Renal cortex interstitium (tissue), 11 donors: ENCODE measurements at regions not wholly inside any gene's neighbourhood (a gene's known extent, or its start where the extent isn't known, plus 50 kb on each side); places are given as distances from the start of the nearest gene placed in this dataset.
"Not testable (repeated sequence)": the region's sequence is repeated elsewhere in the genome, so short reads cannot be mapped to it uniquely, and the experiment has no call there.

ENCODE experiments used
- DNase-seq, 11 donors: peaks; one replicate each; pipeline ENCODE4 v3.0.0-alpha.2; 2013; ENCODE audit warnings: low read depth in 9 of 11, low spot score in 4 of 11; ENCODE audit errors: extremely low read depth in 1 of 11

GRCh38 chr10:52469970-52470705 is 156.1 kb downstream of the DKK1 start:
- DNase-seq = no peak

- DNase-seq = no peak
Observed at GRCh38 chr10:52472406-52473146, 158.5 kb downstream of the DKK1 start.

GRCh38 chr10:52474265-52474664 is 160.2 kb downstream of the DKK1 start:
- no peak for DNase-seq

- no peak for DNase-seq
Observed at GRCh38 chr10:52477305-52477704, 163.2 kb downstream of the DKK1 start.

- no peak for DNase-seq
Observed at GRCh38 chr10:52479567-52479966, 165.5 kb downstream of the DKK1 start.

GRCh38 chr10:52481986-52482555 is 168.0 kb downstream of the DKK1 start:
- DNase-seq = no peak

- no peak for DNase-seq
Observed at GRCh38 chr10:52483587-52483986, 169.5 kb downstream of the DKK1 start.

GRCh38 chr10:52484206-52485065 is 170.4 kb downstream of the DKK1 start:
- DNase-seq = no peak

GRCh38 chr10:52485462-52485861 is 171.4 kb downstream of the DKK1 start:
- no peak for DNase-seq

GRCh38 chr10:52486840-52487611 is 172.9 kb downstream of the DKK1 start:
- no peak for DNase-seq

- DNase-seq = peak in 10 of 11 donors; percentile 4 to 52 (median 16)
Observed at GRCh38 chr10:52488606-52489485, 174.8 kb downstream of the DKK1 start.

- no peak for DNase-seq
Observed at GRCh38 chr10:52491246-52491995, 177.3 kb downstream of the DKK1 start.

- DNase-seq = no peak
Observed at GRCh38 chr10:52499281-52499680, 185.2 kb downstream of the DKK1 start.

- DNase-seq = no peak
Observed at GRCh38 chr10:52500476-52500875, 186.4 kb downstream of the DKK1 start.

- no peak for DNase-seq
Observed at GRCh38 chr10:52502237-52502636, 188.2 kb downstream of the DKK1 start.

GRCh38 chr10:52505341-52505740 is 191.3 kb downstream of the DKK1 start:
- DNase-seq = not testable (repeated sequence)

GRCh38 chr10:52514481-52514880 is 200.4 kb downstream of the DKK1 start:
- DNase-seq = no peak
